ENCODE measurements at regions not wholly inside any gene's neighbourhood (a gene's known extent, or its start where the extent isn't known, plus 50 kb on each side); places are given as distances from the start of the nearest gene placed in this dataset.

DNA sequence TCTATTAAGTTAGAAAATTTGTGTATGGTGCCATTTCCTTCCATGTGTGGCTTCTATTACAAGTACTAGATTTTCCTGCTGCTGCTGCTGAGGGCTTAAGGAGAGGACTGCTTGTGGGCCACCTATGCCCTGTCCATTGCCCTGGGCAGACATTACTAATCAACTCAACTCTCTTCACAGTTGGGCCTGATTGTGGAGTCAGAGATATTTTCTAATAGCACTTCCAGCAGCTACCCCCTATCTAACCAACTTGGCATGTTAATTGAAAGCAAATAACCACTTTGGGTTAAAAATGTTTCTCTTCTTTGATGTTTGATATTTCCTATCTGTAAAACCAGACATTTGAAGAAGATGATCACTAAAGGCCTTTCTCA, 242.0 kb downstream of the EDEM1 start:
- no peak for ATAC-seq

DNA sequence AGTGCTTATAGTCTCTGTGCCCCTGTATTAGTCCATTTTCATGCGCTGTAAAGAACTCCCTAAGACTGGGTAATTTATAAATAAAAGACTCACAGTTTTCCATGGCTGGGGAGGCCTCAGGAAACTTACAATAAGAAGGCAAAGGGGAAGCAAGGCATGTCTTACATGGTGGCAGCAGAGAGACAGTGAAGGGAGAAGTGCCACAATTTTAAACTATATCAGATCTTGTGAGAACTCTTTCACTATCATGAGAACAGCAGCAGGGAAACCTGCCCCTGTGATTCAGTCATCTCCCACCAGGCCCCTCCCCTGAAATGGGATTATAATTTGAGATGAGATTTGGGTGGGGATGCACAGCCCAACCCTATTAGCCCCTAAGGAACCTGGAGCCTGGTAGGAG, 243.2 kb downstream of the EDEM1 start:
- ATAC-seq: no peak

DNA sequence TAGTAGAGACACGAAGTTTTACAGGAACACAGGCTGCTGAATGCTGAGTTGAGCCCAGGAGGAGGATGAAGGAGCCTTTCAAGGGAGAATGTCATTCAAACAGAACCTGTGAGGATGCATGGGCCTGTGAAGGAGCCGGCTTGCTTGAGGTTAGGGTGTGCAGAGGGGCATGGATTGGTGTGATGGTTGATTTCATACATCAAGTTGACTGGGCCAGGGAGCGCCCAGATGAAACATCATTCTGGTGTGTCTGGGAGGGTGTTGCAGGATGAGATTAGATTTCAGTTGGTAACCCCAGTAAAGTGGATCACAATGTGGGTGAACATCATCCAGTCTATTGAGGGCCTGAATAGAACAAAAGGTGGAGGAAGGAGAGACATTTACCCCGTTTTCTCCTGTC, 243.6 kb downstream of the EDEM1 start:
- ATAC-seq: no peak

DNA sequence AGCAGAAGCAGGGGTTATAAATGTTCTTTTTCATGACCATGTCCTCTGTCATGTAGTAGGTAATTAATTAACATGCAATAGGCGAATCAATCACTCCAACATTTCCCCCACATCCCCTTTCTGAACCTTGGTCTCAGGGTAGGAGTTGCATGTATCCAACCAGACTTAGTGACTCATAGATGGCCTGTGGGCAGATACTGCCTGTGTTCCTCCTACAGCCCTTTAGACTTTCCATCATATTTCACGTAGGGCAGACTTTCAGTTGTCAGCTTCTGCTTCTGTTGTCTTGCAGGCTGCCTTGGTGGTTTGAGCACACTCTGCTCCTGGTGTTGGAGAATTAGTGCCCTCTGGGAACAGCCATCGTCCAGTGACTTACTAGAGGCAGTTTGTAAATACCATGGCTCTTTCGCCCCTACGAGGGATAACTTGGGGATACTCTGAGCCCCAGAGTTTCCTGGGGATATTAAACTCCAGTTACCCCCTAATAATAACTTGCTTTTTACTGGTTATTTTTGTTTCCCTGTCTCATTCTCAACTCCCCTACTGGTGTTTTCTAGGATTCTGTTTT, 244.4 kb downstream of the EDEM1 start:
- ATAC-seq: no peak

DNA sequence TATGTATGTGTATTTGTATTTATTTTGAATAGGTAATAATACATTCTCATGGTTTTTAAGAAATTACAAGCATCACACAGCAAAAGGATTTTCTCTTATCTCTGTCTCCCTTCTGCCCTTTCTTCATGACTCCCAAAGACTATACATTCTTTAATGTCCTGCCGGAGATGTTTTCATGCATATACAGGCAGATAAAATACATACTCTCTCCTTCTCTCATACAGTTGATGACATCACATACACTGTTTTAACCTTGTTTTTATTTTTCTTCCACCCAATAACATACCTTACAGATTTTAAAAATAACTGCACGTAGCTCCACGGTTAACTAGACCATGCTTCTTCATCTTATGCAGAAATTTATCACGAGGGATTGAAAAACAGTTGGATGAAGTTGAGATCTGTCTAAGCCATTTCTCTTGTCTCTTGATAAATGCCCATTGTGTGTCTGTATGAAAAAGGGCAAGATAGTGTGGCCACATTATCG, 249.8 kb downstream of the EDEM1 start:
- no peak for ATAC-seq

DNA sequence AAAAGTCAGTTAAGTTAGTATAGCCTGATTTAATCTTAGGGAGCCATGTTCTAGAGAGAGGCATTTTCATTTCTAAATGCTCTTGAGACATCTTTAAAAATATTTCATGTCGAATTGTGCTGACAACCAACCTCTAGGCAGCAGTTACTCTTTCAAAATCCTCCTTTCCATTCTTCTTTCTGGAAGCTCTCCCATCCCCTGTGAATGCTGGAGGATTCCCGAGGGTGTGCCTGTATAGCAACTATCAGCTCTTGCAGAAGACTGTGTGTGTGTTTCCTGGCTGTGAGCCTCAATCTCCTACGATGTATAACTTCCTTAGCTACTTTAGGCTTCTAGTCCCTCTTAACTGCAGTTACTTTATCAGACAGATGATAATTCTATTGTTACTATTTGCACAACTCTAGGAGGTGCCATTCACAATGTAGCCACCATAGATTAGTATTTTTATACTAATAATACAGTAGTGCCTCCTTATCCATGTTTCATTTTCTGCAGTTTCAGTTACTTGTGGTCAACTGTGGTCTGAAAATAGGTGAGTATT, 250.3 kb downstream of the EDEM1 start:
- ATAC-seq: no peak

DNA sequence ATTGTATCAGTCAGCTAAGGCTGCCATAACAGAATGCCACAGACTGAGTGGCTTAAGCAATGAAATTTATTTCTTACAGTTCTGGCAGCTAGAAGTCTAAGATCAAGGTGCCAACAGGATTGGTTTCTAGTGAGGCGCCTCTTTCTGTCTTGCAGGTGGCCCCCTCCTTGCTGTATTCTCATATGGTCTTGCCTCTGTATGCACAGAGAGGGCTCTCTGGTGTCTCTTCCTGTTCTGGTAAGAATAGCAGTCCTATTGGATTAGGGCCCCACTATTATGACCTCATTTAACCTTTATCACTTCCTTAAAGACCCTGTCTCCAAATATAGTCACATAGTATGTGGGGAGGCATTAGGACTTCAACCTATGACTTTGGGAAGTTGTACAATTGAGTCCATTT, 253.9 kb downstream of the EDEM1 start:
- ATAC-seq: no peak

DNA sequence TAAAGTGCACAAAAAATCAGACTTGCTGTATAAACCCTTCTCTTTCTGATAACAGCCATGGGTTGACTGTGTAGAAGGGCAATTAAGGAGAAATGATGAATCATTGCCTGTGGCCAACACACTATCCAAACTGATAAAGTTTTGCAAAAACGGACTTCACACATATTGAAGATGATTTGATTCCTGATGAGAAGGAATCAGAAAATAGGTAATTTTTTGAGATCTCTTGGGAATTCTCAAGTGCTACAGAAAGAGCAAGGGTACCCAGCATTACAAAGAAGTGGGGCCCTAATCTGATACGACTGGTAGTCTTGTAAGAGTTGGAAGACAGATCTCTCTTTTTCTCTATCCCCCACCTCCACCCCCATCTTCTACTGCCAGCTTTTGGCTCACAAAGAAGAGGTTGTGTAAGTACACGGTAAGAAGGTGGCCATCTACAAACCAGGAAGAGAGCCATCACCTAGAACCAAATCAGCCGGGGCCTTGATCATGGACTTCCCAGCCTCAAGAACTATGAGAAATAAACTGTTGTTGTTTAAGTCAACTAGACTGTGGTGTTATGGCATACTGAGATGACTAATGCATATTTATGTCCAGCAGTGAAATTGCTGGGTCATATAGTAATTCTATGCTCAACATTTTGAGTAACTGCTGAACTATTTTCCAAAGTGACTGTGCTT, 254.7 kb downstream of the EDEM1 start:
- ATAC-seq: no peak

DNA sequence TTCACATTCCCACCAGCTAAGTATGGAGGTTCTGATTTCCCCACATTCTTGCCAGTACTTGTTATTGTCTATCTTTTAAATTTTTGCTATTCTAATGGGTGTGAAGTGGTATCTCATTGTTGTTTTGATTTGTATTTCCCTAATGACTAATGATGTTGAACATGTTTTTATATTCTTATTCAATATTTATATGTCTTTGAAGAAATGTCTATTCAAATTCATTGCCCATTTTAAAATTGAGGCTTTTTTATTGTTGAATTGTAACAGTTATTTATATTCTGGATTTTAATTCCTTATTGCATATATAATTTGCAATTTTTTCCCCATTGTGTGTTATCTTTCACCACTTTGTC, 255.3 kb downstream of the EDEM1 start:
- ATAC-seq: no peak

DNA sequence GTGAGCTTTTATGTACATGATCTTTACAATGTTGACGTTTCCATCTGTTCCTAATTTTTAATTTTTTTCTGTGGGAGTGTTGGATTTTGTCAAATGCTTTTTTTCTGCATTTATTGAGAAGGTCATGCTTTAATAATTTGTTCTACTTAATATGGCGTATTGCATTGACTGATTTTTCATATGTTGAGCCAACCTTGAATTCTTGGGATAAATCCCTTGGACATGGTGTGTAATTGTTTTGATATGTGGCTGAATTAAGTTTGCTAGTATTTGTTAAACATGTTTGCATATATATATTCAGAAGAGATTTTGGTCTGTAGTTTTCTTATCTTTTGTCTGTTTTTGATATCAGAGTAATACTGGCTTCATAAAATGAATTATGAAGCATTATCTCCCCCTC, 256.7 kb downstream of the EDEM1 start:
- ATAC-seq: no peak

DNA sequence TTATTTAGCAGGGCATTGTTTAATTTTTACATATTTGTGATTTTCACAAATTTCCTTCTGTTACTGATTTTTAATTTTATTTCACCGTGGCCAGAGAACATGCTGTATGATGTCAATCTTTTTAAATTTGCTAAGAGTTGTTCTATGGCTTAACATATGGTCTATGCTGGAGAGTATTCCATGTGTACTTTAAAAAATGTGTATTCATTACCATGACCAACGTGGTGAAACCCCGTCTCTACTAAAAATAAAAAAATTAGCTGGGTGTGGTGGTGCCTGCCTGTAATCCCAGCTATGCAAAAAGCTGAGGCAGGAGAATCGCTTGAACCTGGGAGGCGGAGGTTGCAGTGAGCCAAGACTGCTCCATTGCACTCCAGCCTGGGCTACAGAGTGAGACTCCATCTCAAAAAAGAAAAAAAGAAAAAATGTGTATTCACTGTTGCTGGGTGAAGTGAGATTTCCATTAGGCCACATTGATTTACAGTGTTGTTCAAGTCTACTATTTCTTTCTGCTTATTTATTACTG, 258.2 kb downstream of the EDEM1 start:
- ATAC-seq: no peak

DNA sequence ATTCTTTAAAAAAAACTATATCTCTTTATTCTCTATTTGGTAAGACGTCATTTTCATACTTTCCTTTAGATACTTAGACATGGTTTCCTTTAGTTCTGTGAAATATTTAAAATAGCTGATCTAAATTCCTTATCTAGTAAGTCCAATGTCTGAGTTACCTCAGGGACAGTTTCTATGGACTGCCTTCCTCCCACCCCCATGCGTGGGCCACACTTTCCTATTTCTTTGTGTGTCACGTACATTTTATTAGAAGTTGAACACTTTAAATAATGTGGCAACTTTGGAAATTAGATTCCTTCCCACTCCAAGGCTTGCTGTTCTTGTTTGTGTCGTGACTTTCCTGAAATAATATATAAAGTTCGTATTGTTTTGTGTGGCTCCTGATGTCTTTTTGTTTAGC, 260.7 kb downstream of the EDEM1 start:
- ATAC-seq: no peak

DNA sequence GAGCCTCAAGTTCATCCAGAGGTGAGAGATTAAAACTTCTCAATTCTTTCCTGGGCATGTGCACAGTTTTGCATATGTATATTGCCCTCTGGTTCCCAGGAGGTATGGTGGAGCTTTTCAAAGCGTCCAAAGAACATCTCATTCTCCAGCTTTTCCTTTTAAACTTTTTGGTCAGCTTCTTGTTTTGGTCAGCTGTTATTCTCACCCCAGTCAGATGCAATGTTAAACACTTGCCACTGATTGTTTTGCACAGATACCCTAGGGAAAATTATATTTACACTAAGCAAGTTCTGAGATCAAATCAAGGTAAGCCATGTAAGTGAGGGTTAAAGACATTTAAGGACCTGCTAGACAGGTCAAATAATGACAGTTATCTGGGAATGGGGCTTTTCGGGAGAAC, 261.3 kb downstream of the EDEM1 start:
- peak; percentile 74 for ATAC-seq

DNA sequence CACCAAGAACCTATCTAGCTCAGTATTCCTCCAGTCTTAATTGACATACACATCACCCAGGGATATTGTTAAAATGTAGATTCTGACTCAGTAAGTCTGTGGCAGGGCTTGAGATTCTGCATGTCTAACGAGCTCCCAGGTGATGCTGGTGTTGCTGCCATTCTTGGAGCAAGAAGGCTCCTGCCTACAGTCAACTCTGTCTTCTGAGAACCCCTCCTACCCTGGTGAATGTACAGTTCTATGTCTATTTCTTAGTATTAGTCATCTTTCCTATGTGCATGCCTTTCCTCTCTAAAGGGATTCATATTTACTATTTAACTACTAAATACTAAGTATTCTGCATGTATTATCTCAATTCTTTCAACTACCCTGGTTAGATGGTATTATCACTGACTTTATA, 268.7 kb downstream of the EDEM1 start:
- no peak for ATAC-seq

DNA sequence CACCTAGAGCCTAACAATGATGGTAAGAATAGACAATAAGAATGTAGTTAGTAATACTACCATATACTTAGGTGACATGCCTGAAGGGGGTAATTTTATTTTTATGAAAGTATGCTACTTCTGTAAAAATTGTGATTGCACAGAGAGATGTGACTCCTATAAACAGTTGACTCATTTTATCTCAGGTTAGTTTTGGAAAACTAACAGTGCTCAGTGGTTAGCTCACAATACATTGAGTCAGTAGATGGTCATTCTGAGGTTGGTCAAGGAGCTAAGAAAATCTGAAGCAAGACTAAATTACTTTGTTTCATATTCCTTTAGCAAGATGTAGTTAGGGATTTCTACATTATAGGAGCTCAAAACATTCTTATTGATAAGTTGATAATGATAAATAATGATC, 271.0 kb downstream of the EDEM1 start:
- ATAC-seq: no peak

DNA sequence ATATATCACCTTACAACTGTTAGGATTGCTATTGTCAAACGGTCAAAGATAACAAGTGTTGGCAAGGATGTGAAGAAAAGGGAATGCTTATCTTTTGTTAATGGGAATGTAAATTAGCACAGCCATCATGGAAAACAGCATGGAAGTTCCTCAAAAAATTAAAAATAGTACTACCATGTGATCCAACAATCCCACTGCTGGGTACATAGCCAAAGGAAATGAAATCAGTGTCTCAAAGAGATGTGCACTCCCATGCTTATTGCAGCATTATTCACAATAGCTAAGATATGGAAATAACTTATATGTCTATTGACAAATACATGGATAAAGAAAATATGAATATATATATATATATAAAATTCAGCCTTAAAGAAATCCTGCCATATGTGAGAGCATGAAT, 274.6 kb downstream of the EDEM1 start:
- ATAC-seq: no peak

DNA sequence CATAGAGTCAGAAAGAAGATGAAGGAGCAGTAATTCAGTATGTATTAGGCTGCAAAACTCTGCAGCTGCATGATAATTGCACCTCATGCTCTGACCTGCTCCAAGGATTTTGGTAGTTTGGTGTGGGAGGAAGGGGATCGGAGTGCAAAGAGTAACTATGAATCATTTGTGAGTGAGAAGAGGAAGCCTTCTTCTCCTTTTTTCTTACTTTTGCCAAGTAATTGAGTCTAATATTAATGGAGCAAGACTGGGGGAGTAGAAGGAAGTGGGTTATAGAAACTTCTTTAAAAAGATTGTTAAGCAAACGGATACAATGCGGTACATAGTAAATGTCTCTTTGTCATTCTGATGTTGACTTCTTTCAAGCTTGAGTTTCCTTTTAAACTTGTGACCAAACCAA, 276.5 kb downstream of the EDEM1 start:
- no peak for ATAC-seq

DNA sequence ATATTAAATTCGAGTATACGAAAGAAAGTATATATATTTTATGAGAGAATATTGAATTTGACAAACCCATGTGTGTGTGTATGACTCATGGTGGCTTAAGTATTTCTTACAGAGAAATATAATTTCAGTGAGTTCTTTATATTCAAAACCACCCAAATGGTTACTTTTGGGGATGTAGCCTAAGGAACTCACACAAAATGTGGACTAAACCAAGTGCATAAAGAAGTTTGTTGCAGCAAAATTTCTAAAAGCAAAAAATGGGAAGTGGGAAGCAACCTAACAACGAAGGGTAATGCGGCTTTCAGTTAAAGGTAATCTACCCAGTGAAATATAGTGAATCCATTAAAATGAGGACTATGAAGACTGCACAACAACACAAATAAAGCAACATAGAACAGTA, 277.1 kb downstream of the EDEM1 start:
- ATAC-seq: no peak

DNA sequence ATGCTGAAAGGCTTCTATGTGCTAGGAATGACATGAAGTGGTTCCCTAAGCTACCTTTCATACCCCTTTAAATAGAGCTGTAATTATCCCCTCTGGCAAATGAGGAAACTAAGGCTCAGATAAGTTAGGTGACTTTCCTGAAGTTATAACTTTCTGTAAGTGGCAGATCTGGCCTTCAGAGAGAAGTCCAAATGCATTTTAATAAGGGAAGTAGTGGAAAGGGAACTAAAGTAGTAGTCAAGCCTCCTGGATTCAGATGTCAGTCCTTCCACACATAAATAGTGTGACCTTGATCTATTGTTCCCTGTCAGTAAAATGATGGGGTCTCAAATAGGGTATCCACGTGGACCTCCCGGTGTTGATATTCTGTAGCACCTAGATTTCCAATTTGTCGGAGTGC, 277.7 kb downstream of the EDEM1 start:
- no peak for ATAC-seq

DNA sequence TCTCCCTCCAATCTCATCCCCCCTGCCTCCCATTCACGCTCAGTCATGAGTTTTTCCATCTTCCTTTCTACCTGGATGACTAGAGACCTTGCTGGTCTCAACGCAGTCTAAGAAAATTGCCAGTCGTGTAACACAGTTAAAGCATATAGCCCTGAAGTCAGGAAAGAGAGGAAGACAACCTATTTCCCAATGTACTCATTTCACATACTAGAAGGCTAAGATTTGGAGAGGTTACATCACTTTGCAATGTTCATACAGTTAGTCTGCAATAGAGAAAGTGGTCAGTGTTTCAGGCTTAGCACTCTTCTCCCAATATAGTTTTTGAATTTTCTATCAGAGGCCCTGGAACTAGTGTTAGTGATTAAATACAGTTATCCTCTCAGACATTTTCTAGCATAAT, 278.6 kb downstream of the EDEM1 start:
- ATAC-seq: no peak

DNA sequence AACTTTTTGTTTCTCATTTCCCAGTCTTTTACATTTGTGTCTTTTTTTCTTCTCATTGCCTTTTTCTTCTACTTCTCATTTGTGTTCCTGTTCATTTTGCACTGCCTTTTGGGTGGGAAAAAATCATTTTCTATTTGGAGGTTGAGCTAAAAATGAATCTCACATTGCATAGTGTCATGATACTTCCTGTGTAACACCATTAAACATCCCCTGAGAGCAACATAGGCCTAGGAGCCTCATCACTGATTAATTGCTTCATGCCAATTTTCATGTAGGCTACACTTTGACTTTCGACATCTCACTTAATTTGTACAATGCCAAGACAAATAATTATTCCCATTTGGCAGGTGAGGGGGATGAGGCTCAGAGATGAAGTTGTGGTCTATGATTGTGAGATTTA, 279.2 kb downstream of the EDEM1 start:
- no peak for ATAC-seq

DNA sequence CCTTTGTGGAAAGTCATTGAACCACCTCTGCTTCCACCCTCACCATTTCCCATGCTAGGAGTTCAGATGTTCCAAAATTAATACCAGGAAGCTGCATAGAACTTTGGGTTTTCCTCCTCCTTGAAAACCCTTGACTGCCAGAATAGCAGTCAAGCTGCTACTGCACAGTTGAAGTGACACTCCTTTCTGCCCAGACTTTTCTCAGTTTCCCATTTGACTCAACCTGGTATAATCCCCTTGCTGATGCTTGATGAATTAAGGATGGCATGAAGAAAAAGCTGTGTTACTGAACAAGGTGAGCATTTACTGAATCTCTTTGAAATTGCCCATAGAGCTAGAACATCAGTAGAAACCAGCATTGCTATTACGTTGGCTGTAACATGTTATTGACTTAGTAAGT, 286.0 kb downstream of the EDEM1 start:
- ATAC-seq: no peak

DNA sequence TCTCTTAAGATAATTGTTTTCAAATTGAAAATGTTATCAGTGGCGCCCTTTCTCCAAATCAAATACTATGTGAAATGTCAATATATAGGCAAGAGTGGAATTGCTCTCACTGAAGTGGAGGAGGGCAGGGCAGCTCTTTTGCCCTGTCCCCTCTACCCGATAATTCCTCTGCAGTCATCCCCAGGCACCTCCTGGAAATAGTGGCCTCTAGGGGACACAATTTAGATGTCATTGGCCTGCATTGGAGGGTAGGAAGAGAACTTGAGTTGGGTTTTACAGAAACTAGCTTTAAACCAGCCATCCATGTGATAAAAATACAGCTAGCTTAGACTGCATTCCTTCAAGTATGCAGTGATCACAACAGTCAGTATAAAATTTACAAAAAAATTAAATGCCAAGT, 288.9 kb downstream of the EDEM1 start:
- no peak for ATAC-seq

DNA sequence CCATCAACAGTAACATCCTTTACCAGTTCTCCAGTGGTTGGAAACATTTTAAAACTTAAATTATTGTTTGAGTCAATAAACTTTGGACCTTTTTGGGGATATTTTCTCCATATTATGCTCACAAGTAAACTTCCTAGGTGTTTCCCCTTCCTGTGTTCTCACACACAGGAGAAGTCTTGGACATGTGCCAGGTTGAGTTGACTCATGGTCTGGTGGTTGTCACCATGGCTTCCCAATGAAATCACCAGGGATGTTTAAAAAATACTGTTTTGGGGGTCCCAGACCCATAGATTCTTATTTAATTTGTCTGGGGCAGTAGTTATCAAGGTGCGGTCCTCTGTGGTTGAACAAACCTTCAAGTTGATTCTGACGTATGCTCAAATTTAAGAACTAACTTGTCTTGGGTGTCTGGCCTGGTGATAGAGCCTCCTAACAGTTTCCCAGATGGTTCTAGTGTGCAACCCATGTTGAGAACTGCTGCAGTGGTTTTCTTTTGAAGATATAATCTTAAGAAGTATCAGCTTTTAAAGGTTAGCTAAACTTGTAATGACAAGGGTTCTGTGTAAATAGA, 291.8 kb downstream of the EDEM1 start:
- ATAC-seq: no peak

Data from esophagus mucosa (tissue), 1 donor.